ENCODE measurements at regions not wholly inside any gene's neighbourhood (a gene's known extent, or its start where the extent isn't known, plus 50 kb on each side); places are given as distances from the start of the nearest gene placed in this dataset.
"Not testable (repeated sequence)": the region's sequence is repeated elsewhere in the genome, so short reads cannot be mapped to it uniquely, and the experiment has no call there.

DNA sequence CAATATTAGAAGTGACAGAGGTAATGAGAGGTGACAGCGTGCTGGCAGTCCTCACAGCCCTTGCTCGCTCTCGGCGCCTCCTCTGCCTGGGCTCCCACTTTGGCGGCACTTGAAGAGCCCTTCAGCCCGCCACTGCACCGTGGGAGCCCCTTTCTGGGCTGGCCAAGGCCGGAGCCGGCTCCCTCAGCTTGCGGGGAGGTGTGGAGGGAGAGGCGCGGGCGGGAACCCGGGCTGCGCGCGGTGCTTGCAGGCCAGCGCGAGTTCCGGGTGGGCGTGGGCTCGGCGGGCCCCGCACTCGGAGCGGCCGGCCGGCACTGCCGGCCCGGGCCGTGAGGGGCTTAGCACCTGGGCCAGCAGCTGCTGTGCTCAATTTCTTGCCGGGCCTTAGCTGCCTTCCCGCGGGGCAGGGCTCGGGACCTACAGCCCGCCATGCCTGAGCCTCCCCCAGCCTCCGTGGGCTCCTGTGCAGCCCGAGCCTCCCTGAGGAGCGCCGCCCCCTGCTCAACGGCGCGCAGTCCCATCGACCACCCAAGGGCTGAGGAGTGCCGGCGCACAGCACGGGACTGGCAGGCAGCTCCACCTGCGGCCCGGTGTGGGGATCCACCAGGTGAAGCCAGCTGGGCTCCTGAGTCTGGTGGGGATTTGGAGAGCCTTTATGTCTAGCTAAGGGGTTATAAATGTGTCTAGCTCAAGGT is 426.5 kb upstream of the RGS18 start:
- TF ChIP-seq, protein P1, sequence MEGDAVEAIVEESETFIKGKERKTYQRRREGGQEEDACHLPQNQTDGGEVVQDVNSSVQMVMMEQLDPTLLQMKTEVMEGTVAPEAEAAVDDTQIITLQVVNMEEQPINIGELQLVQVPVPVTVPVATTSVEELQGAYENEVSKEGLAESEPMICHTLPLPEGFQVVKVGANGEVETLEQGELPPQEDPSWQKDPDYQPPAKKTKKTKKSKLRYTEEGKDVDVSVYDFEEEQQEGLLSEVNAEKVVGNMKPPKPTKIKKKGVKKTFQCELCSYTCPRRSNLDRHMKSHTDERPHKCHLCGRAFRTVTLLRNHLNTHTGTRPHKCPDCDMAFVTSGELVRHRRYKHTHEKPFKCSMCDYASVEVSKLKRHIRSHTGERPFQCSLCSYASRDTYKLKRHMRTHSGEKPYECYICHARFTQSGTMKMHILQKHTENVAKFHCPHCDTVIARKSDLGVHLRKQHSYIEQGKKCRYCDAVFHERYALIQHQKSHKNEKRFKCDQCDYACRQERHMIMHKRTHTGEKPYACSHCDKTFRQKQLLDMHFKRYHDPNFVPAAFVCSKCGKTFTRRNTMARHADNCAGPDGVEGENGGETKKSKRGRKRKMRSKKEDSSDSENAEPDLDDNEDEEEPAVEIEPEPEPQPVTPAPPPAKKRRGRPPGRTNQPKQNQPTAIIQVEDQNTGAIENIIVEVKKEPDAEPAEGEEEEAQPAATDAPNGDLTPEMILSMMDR (IDR thresholded peaks at IDR 0.05): not testable (repeated sequence)
- TF ChIP-seq POLR2A, POLR2AphosphoS5 (IDR thresholded peaks at IDR 0.05): not testable (repeated sequence)
